ENCODE measurements at regions not wholly inside any gene's neighbourhood (a gene's known extent, or its start where the extent isn't known, plus 50 kb on each side); places are given as distances from the start of the nearest gene placed in this dataset.

- TF ChIP-seq CTCF (IDR thresholded peaks at IDR 0.05) (no peak), POLR2A (IDR thresholded peaks at IDR 0.05) (no peak)
Measured at GRCh38 chr18:65422544-65423136, 328.2 kb upstream of the CDH7 start.
